HepG2 (cell line): ENCODE measurements at regions not wholly inside any gene's neighbourhood (a gene's known extent, or its start where the extent isn't known, plus 50 kb on each side); places are given as distances from the start of the nearest gene placed in this dataset.

ENCODE experiments used
- ATAC-seq: fragments of 200-7000 bp; cut with Tn5 transposase; 3 replicates; pipeline ENCODE4 v1.9.1; 2020; ENCODE audit warnings: mild to moderate bottlenecking, moderate library complexity
- BruUV-seq: library from RNA; stranded (reverse); fragments of 400-500 nt; replicated peaks from 2 replicates; lab custom pipeline; 2021; lab: Mats Ljungman, UMichigan
- CTCF ChIA-PET: fragments of 300-600 bp; formaldehyde crosslinking; extraction: SDS; loops from one replicate; lab custom pipeline; 2021; ENCODE audit warnings: low total read pairs, inconsistent platforms, low intra/inter-chr PET ratio; lab: Yijun Ruan, JAX
- POLR2A ChIA-PET: fragments of 350-600 bp; sonication (Branson Sonifier 250); formaldehyde crosslinking; loops from one replicate; lab custom pipeline; 2020; ENCODE audit warnings: antibody characterized with exemption, inconsistent platforms; lab: Yijun Ruan, JAX
- DNase-seq: peaks from one replicate; pipeline ENCODE4 v3.0.0-alpha.2; 2015; ENCODE audit warnings: low spot score
- FAIRE-seq: peaks from 3 replicates; lab custom pipeline; 2011; peaks lifted over from hg19 to GRCh38; lab: Jason Lieb, UNC
- H2AFZ ChIP-seq: one replicate; pipeline ENCODE4 v1.6.1; 2011; ENCODE audit warnings: low read length, inconsistent platforms
- H3K27ac ChIP-seq: fragments of 300-600 bp; 3 replicates; pipeline ENCODE4 v1.8.0; 2011; ENCODE audit warnings: mixed run types, mild to moderate bottlenecking, mixed read lengths, low read length, inconsistent platforms; ENCODE audit not compliant: insufficient read depth; ENCODE audit errors: extremely low read length
- H3K27me3 ChIP-seq, 2 experiments: fragments of 200-600 bp in 1 of 2; 2 replicates in 1 of 2; 3 replicates in 1 of 2; pipeline versions ENCODE4 v1.6.0 to v1.8.0; 2011; ENCODE audit warnings: low read length in 2 of 2, mild to moderate bottlenecking in 2 of 2, moderate library complexity in 2 of 2, inconsistent platforms in 1 of 2; ENCODE audit not compliant: insufficient read depth in 2 of 2, control insufficient read depth in 1 of 2
- H3K36me3 ChIP-seq, 2 experiments: fragments of 200-600 bp in 1 of 2; replicated peaks in 1 of 2; 2 replicates in 1 of 2; 3 replicates in 1 of 2; pipeline versions ENCODE4 v1.5.1 to v1.8.0; 2011; ENCODE audit warnings: low read length in 2 of 2, inconsistent platforms in 1 of 2; ENCODE audit not compliant: insufficient read depth in 2 of 2, control insufficient read depth in 1 of 2
- H3K4me1 ChIP-seq: 2 replicates; pipeline ENCODE4 v1.5.1; 2012; ENCODE audit warnings: low read length, inconsistent platforms; ENCODE audit not compliant: insufficient read depth
- H3K4me2 ChIP-seq: 2 replicates; pipeline ENCODE4 v1.6.0; 2011; ENCODE audit warnings: low read depth, low read length, inconsistent platforms
- H3K4me3 ChIP-seq, 3 experiments: fragments of 200-600 bp in 1 of 3; sonication (generic), shearing (Covaris generic) in 1 of 3; replicated peaks in 1 of 3; 2 replicates each; pipeline ENCODE4 v1.5.1; 2011 to 2016; ENCODE audit warnings: low read length in 3 of 3, inconsistent platforms in 2 of 3, low read depth in 2 of 3, mild to moderate bottlenecking in 2 of 3, control low read depth in 1 of 3, mixed read lengths in 1 of 3; ENCODE audit not compliant: insufficient read depth in 1 of 3
- H3K79me2 ChIP-seq: one replicate; pipeline ENCODE4 v1.6.1; 2011; ENCODE audit warnings: low read length, inconsistent platforms; ENCODE audit not compliant: insufficient read depth
- H3K9ac ChIP-seq: 2 replicates; pipeline ENCODE4 v1.6.0; 2011; ENCODE audit warnings: mild to moderate bottlenecking, low read depth, low read length, inconsistent platforms; ENCODE audit not compliant: insufficient read depth
- H3K9me3 ChIP-seq: 2 replicates; pipeline ENCODE4 v1.5.1; 2012; ENCODE audit warnings: mild to moderate bottlenecking, low read length
- H4K20me1 ChIP-seq: 2 replicates; pipeline ENCODE4 v1.6.0; 2011; ENCODE audit warnings: inconsistent platforms, mild to moderate bottlenecking, low read length, moderate library complexity; ENCODE audit not compliant: insufficient read depth
- NR1H2 ChIP-seq: sonication (generic); formaldehyde crosslinking; IDR thresholded peaks from 2 replicates; pipeline ENCODE4 v1.8.1; 2022; ENCODE audit warnings: low read depth, missing genetic modification reagents, borderline replicate concordance
- SIX4 ChIP-seq: sonication (generic); formaldehyde crosslinking; IDR thresholded peaks from 2 replicates; pipeline ENCODE4 v1.4.0; 2020; ENCODE audit warnings: missing genetic modification reagents
- SKIL ChIP-seq: sonication (generic); formaldehyde crosslinking; IDR thresholded peaks from 2 replicates; pipeline ENCODE4 v1.8.0; 2022; ENCODE audit warnings: missing genetic modification reagents, mild to moderate bottlenecking, moderate library complexity, borderline replicate concordance
- TGIF2 ChIP-seq: IDR thresholded peaks from 2 replicates; pipeline ENCODE4 v1.6.1; 2016; ENCODE audit warnings: control low read depth, missing compliant biosample characterization
- THRA ChIP-seq: sonication (generic); formaldehyde crosslinking; IDR thresholded peaks from 2 replicates; pipeline ENCODE4 v1.4.0; 2020; ENCODE audit warnings: missing genetic modification reagents, borderline replicate concordance
- ZC3H13 ChIP-seq: sonication (generic); formaldehyde crosslinking; IDR thresholded peaks from 2 replicates; pipeline ENCODE4 v1.8.1; 2023; ENCODE audit warnings: mild to moderate bottlenecking, missing genetic modification reagents, moderate library complexity
- ZNF777 ChIP-seq: sonication (generic); formaldehyde crosslinking; IDR thresholded peaks from 2 replicates; pipeline ENCODE4 v1.4.0; 2020; ENCODE audit warnings: missing genetic modification reagents
- WGBS: methylation state at CpG from one replicate; pipeline ENCODE4 v1.1.6; 2017; ENCODE audit warnings: low lambda C conversion rate; 5-methylcytosine and 5-hydroxymethylcytosine counted together
- in situ Hi-C: cut with HindIII; loops from 2 replicates; pipeline ENCODE4 v1.10.0; 2017; ENCODE audit warnings: low pct_unique_long_range_greater_than_20kb; ENCODE audit not compliant: extremely low pct_ligation_motif_present
- intact Hi-C: fragments of 100-400 bp; cut with micrococcal nuclease; formaldehyde crosslinking; loops from one replicate; pipeline ENCODE4 v1.10.0; 2022; ENCODE audit not compliant: unreplicated experiment
- TF ChIP-seq, protein P1 (sequence below): IDR thresholded peaks from 2 replicates; pipeline ENCODE4 v1.6.1; 2016; ENCODE audit warnings: missing compliant biosample characterization, missing genetic modification reagents, borderline replicate concordance

DNA sequence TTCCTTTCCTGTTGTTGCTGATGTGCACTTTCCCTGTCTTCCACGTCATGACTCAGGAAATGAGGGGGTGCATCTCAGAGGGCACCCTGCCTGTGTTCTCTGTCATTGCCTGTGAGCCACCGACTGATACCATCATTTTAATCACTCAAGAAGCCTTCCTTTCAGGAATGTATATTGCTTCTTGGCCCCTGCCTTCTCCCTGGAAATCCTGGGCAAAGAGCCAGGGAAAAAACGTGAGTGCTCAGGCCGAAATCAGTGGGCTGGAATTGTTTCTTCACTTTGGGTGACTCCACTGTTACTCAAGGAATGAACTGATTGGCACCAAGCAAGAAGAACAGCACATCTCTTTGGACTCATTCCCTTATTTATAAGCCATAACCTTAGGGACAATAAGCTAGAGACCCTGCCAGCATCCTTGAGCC, 126.1 kb downstream of the SNX18 start:
- Histone ChIP-seq H3K9me3 (no peaks in the 10 kb centered on the region), H3K79me2 (no peaks in the 10 kb centered on the region), H2AFZ (no peak overlapping the region), H4K20me1 (no peaks in the 10 kb centered on the region), H3K27ac (no peak overlapping the region), H3K4me1 (no peaks in the 10 kb centered on the region), H3K9ac (no peak overlapping the region), H3K4me3 (no peak overlapping the region), H3K27me3 (no peaks in the 10 kb centered on the region), H3K4me2 (no peak overlapping the region), H3K36me3 (no peaks in the 10 kb centered on the region)
- DNase-seq, result no peak
- no peak for ATAC-seq
- ChIA-PET POLR2A (no interaction called here), CTCF (no interaction called here)
- BruUV-seq, result no TSS peak
- no peak for FAIRE-seq
- intact Hi-C loops, result no loop called here
- in situ Hi-C loops, result no loop called here
- WGBS, result 0% methylated on average over 4 of the region's 4 CpGs
- TF ChIP-seq SIX4 (CRISPR knock-in tag), result no peak
- TF ChIP-seq SKIL (CRISPR knock-in tag), result no peak
- TF ChIP-seq THRA, result no peak
- TF ChIP-seq ZC3H13 (CRISPR knock-in tag), result no peak
- no peak for TF ChIP-seq ZNF777 (CRISPR knock-in tag)
- TF ChIP-seq NR1H2, result no peak
- no peak for TF ChIP-seq TGIF2 (CRISPR knock-in tag)
- TF ChIP-seq, protein P1, sequence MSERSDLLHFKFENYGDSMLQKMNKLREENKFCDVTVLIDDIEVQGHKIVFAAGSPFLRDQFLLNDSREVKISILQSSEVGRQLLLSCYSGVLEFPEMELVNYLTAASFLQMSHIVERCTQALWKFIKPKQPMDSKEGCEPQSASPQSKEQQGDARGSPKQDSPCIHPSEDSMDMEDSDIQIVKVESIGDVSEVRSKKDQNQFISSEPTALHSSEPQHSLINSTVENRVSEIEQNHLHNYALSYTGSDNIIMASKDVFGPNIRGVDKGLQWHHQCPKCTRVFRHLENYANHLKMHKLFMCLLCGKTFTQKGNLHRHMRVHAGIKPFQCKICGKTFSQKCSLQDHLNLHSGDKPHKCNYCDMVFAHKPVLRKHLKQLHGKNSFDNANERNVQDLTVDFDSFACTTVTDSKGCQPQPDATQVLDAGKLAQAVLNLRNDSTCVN (CRISPR knock-in tag), result no peak
- TF ChIP-seq, all 625 proteins: peak for 0
